ENCODE measurements at regions not wholly inside any gene's neighbourhood (a gene's known extent, or its start where the extent isn't known, plus 50 kb on each side); places are given as distances from the start of the nearest gene placed in this dataset.
"Not testable (repeated sequence)": the region's sequence is repeated elsewhere in the genome, so short reads cannot be mapped to it uniquely, and the experiment has no call there.

DNA sequence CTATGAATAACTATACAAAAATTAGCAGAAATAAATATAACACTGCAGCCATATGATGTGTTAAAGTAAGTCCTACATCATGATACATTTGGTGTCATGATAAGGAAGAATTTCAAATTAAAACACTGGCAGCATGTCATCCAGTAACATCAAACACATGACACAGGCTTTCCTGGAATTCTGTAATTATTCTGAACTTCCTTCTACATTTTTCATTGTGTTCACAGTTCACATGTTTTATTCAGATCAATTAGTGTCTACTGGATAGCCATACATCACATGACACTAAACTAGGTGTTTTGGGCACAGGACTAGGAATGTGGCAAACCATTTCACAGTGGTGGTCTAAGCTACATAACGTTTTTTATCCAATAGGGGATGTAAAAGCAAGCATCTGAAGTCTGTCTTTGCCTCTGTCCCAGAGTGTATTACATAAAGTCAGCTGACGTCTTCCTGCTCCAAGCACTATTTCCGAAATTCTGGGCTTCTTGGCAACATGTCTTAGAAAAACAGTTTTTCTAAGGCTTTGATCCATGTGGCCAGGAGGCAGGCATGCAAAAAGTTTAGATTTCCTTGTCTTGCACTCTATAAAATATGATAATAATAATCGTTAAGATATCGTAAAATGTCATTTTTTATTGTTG is 707.9 kb downstream of the CENPC start:
- DNase-seq (ENCODE audit: low spot score), result no peak

GRCh38 chr4:66829310-66829709 is 716.0 kb downstream of the CENPC start:
- no peak for DNase-seq (ENCODE audit: low spot score)

DNA sequence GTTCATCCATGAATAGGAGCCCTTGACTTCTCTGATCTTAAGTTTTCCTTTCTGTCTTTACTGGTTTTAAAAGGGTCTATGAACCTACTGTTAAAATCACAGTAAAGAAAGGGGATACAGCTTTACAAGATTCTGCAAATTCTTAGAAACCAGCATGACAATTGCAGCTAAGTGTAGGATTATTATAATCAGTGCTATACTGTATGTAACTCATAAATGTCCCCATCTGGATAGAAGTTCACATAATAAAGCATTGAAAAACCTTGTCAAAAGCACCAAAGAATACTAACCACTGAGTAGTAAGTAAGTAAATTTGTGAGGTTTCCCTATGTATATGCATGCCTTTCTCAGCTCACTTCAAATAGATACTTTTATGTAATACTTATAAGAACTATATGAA is 724.6 kb downstream of the CENPC start:
- no peak for DNase-seq (ENCODE audit: low spot score)

DNA sequence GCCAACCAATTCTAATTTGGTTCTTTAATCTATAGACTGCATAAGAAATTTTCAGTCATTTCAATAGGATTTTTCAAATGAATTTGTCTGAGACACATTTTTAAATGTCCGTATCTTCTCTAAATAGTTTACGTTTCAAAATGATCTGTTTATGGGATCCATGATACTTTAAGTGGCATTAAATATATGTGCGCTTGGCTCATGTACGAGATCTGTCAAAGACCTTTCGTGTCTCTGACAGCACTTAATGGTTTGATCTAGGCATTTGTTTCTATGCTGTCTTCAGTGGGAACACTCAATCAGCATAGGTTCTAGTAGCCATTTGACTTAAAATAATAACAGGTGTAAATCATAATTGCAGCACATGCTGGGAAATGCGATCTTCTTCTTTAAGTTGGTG is 731.0 kb downstream of the CENPC start:
- DNase-seq (ENCODE audit: low spot score), result no peak

- DNase-seq (ENCODE audit: low spot score), result no peak
Observed at GRCh38 chr4:66805582-66805981, 739.7 kb downstream of the CENPC start.

GRCh38 chr4:66804979-66805378 is 740.3 kb downstream of the CENPC start:
- peak; percentile 5 for DNase-seq (ENCODE audit: low spot score)

GRCh38 chr4:66797608-66798007 is 747.7 kb downstream of the CENPC start:
- DNase-seq (ENCODE audit: low spot score), result no peak

- no peak for DNase-seq (ENCODE audit: low spot score)
Observed at GRCh38 chr4:66795724-66796123, 749.6 kb downstream of the CENPC start.

- no peak for DNase-seq (ENCODE audit: low spot score)
Observed at GRCh38 chr4:66794390-66795034, 750.8 kb downstream of the CENPC start.

DNA sequence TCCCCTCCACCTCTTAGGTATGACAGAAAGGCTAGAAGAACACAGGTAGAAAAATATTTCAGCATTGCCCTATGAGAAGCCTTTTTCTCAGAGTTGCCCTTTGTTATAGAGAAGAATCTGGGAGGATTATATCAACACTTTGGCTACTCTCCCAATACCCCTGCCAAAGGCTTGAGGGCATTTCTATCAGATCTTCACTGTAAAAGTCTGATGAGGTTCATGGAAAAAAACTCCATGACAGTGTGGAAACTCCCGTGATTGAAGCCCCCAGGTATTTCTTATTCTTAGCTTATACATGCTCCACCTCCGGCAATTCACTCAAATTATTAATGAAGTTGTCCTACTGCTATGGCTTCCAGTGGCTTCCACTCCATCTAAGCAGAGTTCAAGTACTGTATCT is 753.6 kb downstream of the CENPC start:
- no peak for DNase-seq (ENCODE audit: low spot score)

DNA sequence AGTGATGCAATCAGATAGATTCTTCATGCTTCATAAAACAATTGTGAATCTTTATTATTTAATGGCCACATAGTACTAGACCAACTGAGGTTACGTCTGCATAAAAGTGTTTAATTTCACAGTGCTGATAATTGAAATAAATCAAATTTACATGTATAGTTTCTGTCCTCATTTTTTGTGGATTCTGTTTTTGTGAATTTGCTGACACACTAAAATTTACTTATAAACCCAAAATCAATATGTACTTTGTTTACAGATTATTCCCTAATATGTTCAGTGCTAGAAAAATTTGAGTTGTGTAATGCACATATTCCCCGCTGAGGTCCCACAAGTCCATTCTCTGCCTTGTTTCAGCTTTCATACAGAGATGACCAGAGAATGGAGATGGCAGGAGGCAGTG is 759.8 kb downstream of the CENPC start:
- no peak for DNase-seq (ENCODE audit: low spot score)

GRCh38 chr4:66782751-66783150 is 762.6 kb downstream of the CENPC start:
- not testable (repeated sequence) for DNase-seq (ENCODE audit: low spot score)

GRCh38 chr4:66777097-66777496 is 768.2 kb downstream of the CENPC start:
- DNase-seq (ENCODE audit: low spot score), result no peak

DNA sequence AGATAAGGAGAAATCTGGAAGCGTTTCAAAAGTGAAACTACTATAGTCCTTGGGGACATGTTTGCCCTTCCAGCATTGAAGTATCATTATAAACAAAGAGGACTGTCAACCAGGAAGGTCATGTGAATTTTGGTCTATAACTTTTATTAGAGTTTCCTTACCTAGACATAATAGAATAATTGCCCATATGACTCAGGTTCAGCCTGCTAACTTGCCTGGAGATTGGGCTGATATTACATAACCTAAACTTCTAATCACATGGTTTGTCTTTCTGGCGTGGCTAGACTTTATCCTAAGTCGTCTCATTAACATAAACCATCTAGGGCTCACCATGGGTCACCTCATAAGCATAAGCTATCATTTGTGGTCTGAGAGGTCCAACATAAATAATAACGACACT is 775.9 kb downstream of the CENPC start:
- DNase-seq (ENCODE audit: low spot score), result no peak

GRCh38 chr4:66767442-66767841 is 777.9 kb downstream of the CENPC start:
- no peak for DNase-seq (ENCODE audit: low spot score)

DNA sequence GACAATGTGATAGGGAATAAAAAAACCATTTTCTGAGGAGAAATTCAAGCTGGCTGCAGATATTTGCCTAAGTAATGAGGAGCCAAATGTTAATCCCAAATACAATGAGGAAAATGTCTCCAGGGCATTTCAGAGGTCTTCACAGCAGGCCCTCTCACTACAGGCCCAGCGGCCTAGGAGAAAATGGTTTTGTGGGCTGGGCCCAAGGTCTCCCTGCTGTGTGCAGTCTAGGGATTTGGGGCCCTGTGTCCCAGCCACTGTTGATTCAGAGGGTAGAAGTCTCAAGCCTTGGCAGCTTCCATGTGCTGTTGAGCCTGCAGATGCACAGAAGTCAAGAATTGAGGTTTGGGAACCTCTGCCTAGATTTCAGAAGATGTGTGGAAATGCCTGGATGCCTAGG is 778.7 kb downstream of the CENPC start:
- DNase-seq (ENCODE audit: low spot score), result no peak

DNA sequence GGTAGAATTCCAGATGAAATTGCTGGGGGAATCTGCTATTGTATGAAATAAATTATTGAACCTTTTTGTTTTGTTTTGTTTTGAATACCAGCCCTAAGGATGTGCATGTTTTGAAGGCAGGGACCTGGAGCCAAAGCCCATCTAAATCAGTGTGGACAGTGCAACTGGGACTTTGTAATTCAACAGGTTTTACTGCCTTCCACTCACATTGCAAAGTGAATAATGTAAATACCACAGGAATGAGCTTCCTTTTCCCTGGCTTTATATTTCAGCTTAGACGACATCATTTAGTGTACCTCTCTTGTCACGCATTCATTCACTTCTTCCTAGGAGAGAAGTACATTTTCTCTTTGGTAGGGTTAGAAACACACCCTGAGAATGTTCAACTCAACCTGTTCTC is 795.0 kb downstream of the CENPC start:
- no peak for DNase-seq (ENCODE audit: low spot score)

- not testable (repeated sequence) for DNase-seq (ENCODE audit: low spot score)
Observed at GRCh38 chr4:66746918-66747317, 798.4 kb downstream of the CENPC start.

GRCh38 chr4:66741081-66741480 is 804.2 kb downstream of the CENPC start:
- no peak for DNase-seq (ENCODE audit: low spot score)

DNA sequence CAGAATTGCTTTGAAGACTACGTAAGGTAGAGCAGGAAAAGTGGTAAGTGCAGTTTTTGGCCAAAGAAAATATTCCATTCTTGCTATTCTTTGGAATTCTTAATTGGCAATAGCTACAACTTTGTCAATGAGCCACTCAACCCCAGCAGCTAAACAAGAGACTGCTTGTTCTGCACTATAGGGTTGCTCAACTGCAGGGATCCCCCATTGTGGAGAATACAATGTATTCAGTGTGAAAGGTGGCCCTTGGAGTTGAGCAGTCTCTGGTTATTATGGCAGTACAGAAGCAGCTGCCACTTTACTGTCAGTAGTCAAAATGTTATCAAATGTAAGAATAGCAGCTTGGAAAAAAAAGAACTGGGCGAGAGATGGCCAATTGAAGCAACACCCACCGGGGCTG is 808.7 kb downstream of the CENPC start:
- peak; percentile 87 for DNase-seq (ENCODE audit: low spot score)

- no peak for DNase-seq (ENCODE audit: low spot score)
Observed at GRCh38 chr4:66728280-66728679, 817.0 kb downstream of the CENPC start.

DNA sequence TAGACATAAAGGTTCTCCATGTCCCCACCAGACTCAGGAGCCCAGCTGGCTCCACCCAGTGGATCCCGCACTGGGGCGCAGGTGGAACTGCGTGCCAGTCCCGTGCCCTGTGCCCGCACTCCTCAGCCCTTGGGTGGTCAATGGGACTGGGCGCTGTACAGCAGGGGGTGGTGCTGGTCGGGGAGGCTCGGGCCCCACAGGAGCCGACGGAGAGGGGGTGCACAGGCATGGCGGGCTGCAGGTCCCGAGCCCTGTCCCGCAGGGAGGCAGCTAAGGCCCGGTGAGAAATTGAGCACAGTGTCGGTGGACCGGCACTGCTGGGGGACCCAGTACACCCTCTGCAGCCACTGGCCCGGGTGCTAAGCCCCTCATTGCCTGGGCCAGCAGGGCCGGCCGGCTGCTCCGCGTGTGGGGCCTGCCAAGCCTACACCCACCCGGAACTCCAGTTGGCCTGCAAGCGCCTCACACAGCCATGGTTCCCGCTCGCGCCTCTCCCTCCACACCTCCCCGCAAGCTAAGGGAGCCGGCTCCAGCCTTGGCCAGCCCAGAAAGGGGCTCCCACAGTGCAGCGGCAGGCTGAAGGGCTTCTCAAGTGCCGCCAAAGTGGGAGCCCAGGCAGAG is 832.9 kb downstream of the CENPC start:
- DNase-seq (ENCODE audit: low spot score), result not testable (repeated sequence)

GRCh38 chr4:66704243-66704642 is 841.1 kb downstream of the CENPC start:
- DNase-seq (ENCODE audit: low spot score), result no peak

- DNase-seq (ENCODE audit: low spot score), result no peak
Observed at GRCh38 chr4:66694739-66695138, 850.6 kb downstream of the CENPC start.

Data from pons (tissue), 1 donor.